ENCODE measurements at regions not wholly inside any gene's neighbourhood (a gene's known extent, or its start where the extent isn't known, plus 50 kb on each side); places are given as distances from the start of the nearest gene placed in this dataset.
A peak's percentile ranks its signal among the peaks of the same experiment; 100 is the strongest.

- peaks cover 28% of the 10 kb centered on the region for H3K4me1 ChIP-seq (ENCODE audit: control insufficient read depth, insufficient read depth, low read length)
- H3K36me3 ChIP-seq (ENCODE audit: control insufficient read depth, insufficient read depth, low read length), result no peaks in the 10 kb centered on the region
- H3K27me3 ChIP-seq (ENCODE audit: control insufficient read depth, insufficient read depth, low read length, poor library complexity, severe bottlenecking), result no peaks in the 10 kb centered on the region
- WGBS, 2 experiments, result 88 to 92% methylated on average over 4 of the region's 4 CpGs
- no peak overlapping the region for H3K27ac ChIP-seq (ENCODE audit: insufficient read depth, low read depth, low read length, poor library complexity, severe bottlenecking)
- no peak overlapping the region for H3K4me3 ChIP-seq (ENCODE audit: insufficient read depth, low read depth, low read length)
- no peaks in the 10 kb centered on the region for H3K9me3 ChIP-seq (ENCODE audit: control insufficient read depth, low read length)
These were observed 61.2 kb upstream of the SIRPA start for GRCh38 chr20:1833728-1834726.

- 94 to 95% methylated on average over 4 of the region's 4 CpGs for WGBS, 2 experiments
- Histone ChIP-seq H3K27me3 (ENCODE audit: control insufficient read depth, insufficient read depth, low read length, poor library complexity, severe bottlenecking) (no peaks in the 10 kb centered on the region), H3K27ac (ENCODE audit: insufficient read depth, low read depth, low read length, poor library complexity, severe bottlenecking) (no peak overlapping the region), H3K4me3 (ENCODE audit: insufficient read depth, low read depth, low read length) (no peak overlapping the region), H3K4me1 (ENCODE audit: control insufficient read depth, insufficient read depth, low read length) (peaks cover 20% of the 10 kb centered on the region), H3K9me3 (ENCODE audit: control insufficient read depth, low read length) (no peaks in the 10 kb centered on the region), H3K36me3 (ENCODE audit: control insufficient read depth, insufficient read depth, low read length) (no peaks in the 10 kb centered on the region)
These were observed 62.0 kb upstream of the SIRPA start for GRCh38 chr20:1833216-1833615.

- 68 to 71% methylated on average over 13 of the region's 13 CpGs for WGBS, 2 experiments
- Histone ChIP-seq H3K27ac (ENCODE audit: insufficient read depth, low read depth, low read length, poor library complexity, severe bottlenecking) (no peak overlapping the region), H3K36me3 (ENCODE audit: control insufficient read depth, insufficient read depth, low read length) (no peaks in the 10 kb centered on the region), H3K4me1 (ENCODE audit: control insufficient read depth, insufficient read depth, low read length) (peaks cover 20% of the 10 kb centered on the region), H3K27me3 (ENCODE audit: control insufficient read depth, insufficient read depth, low read length, poor library complexity, severe bottlenecking) (no peaks in the 10 kb centered on the region), H3K4me3 (ENCODE audit: insufficient read depth, low read depth, low read length) (no peak overlapping the region), H3K9me3 (ENCODE audit: control insufficient read depth, low read length) (no peaks in the 10 kb centered on the region)
These were observed 62.6 kb upstream of the SIRPA start for GRCh38 chr20:1832634-1833033.

DNA sequence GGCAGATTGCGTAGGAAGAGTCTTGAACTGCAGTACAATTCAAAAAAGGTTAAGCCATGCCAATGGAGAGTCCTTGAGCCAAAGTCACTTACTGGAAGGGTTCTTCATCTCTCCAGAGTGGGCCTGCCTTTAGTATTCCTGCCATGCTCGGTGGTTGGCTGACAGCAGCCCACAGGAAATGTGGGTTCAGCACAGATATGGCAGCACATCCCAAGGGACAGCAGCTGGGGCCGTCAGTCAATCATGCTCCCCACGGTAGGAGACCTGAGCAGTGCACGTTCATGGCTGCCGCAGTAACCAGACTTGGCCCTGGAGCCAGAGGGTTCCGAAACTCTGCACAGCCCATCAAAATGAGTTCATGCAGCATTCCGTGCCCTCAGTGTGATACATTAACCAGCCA lies 63.6 kb upstream of the SIRPA start:
- Histone ChIP-seq H3K36me3 (ENCODE audit: control insufficient read depth, insufficient read depth, low read length) (no peaks in the 10 kb centered on the region), H3K9me3 (ENCODE audit: control insufficient read depth, low read length) (no peaks in the 10 kb centered on the region), H3K4me1 (ENCODE audit: control insufficient read depth, insufficient read depth, low read length) (peaks cover 20% of the 10 kb centered on the region), H3K27ac (ENCODE audit: insufficient read depth, low read depth, low read length, poor library complexity, severe bottlenecking) (no peak overlapping the region), H3K4me3 (ENCODE audit: insufficient read depth, low read depth, low read length) (no peak overlapping the region), H3K27me3 (ENCODE audit: control insufficient read depth, insufficient read depth, low read length, poor library complexity, severe bottlenecking) (no peaks in the 10 kb centered on the region)
- 94 to 95% methylated on average over 8 of the region's 8 CpGs for WGBS, 2 experiments

DNA sequence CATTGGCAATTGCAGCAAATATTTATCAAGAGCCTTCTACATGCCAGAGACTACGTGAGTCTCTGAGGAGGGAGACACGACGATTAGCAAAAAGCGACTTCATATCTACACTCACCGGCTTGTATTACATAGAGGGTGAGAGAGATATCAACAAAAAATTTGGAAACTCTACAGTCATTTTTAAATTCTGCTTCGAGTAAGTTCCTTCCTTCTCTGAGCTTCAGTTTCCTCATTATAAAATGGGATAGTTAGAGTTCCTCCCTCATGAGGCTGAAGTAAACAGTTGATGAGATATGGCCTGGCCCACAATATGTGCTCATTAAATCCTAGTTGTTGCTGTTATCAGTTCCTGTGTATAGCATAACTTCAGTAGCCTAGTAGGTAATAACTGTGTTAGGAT lies 64.1 kb upstream of the SIRPA start:
- Histone ChIP-seq H3K9me3 (ENCODE audit: control insufficient read depth, low read length) (no peaks in the 10 kb centered on the region), H3K27ac (ENCODE audit: insufficient read depth, low read depth, low read length, poor library complexity, severe bottlenecking) (no peak overlapping the region), H3K4me3 (ENCODE audit: insufficient read depth, low read depth, low read length) (no peak overlapping the region), H3K36me3 (ENCODE audit: control insufficient read depth, insufficient read depth, low read length) (no peaks in the 10 kb centered on the region), H3K27me3 (ENCODE audit: control insufficient read depth, insufficient read depth, low read length, poor library complexity, severe bottlenecking) (no peaks in the 10 kb centered on the region), H3K4me1 (ENCODE audit: control insufficient read depth, insufficient read depth, low read length) (peaks cover 16% of the 10 kb centered on the region)
- 86 to 94% methylated on average over 5 to 6 of the region's 6 CpGs for WGBS, 2 experiments

- Histone ChIP-seq H3K9me3 (ENCODE audit: control insufficient read depth, low read length) (no peaks in the 10 kb centered on the region), H3K36me3 (ENCODE audit: control insufficient read depth, insufficient read depth, low read length) (no peaks in the 10 kb centered on the region), H3K27ac (ENCODE audit: insufficient read depth, low read depth, low read length, poor library complexity, severe bottlenecking) (no peak overlapping the region), H3K4me3 (ENCODE audit: insufficient read depth, low read depth, low read length) (no peak overlapping the region), H3K4me1 (ENCODE audit: control insufficient read depth, insufficient read depth, low read length) (peaks cover 8% of the 10 kb centered on the region), H3K27me3 (ENCODE audit: control insufficient read depth, insufficient read depth, low read length, poor library complexity, severe bottlenecking) (no peaks in the 10 kb centered on the region)
- WGBS, 2 experiments, result 77% methylated on average over 7 of the region's 7 CpGs
These were observed 65.0 kb upstream of the SIRPA start for GRCh38 chr20:1830240-1830639.

DNA sequence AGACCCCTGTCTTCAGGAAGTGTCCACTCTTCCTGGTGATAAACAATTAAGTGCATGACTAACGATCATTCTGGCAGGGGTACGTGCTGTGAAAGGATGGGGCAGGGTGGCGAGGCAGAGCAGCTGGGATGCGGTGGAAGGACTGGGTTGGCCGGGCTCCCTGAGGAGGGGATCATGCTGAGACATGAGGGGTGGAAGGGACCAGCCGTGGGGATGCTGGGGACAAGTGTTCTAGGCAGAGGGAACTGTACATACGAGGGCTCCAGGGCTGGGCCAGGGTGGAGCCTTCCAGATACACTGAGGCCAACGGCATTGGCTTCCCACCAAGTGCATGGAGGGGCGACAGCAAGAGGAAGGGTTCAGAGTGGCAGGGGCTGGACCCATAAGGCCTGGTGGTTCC lies 65.7 kb upstream of the SIRPA start:
- Histone ChIP-seq H3K4me3 (ENCODE audit: insufficient read depth, low read depth, low read length) (no peak overlapping the region), H3K27ac (ENCODE audit: insufficient read depth, low read depth, low read length, poor library complexity, severe bottlenecking) (no peak overlapping the region), H3K36me3 (ENCODE audit: control insufficient read depth, insufficient read depth, low read length) (no peaks in the 10 kb centered on the region), H3K4me1 (ENCODE audit: control insufficient read depth, insufficient read depth, low read length) (peaks cover 1% of the 10 kb centered on the region), H3K9me3 (ENCODE audit: control insufficient read depth, low read length) (no peaks in the 10 kb centered on the region), H3K27me3 (ENCODE audit: control insufficient read depth, insufficient read depth, low read length, poor library complexity, severe bottlenecking) (no peaks in the 10 kb centered on the region)
- 85 to 88% methylated on average over 9 of the region's 9 CpGs for WGBS, 2 experiments

GRCh38 chr20:1828786-1829131 lies 66.4 kb upstream of the SIRPA start:
- Histone ChIP-seq H3K27ac (ENCODE audit: insufficient read depth, low read depth, low read length, poor library complexity, severe bottlenecking) (no peak overlapping the region), H3K27me3 (ENCODE audit: control insufficient read depth, insufficient read depth, low read length, poor library complexity, severe bottlenecking) (no peaks in the 10 kb centered on the region), H3K36me3 (ENCODE audit: control insufficient read depth, insufficient read depth, low read length) (no peaks in the 10 kb centered on the region), H3K4me1 (ENCODE audit: control insufficient read depth, insufficient read depth, low read length) (no peaks in the 10 kb centered on the region), H3K4me3 (ENCODE audit: insufficient read depth, low read depth, low read length) (no peak overlapping the region), H3K9me3 (ENCODE audit: control insufficient read depth, low read length) (no peaks in the 10 kb centered on the region)
- 82% methylated on average over 1 of the region's 1 CpG for WGBS, 2 experiments

GRCh38 chr20:1827974-1828785 lies 67.0 kb upstream of the SIRPA start:
- no peaks in the 10 kb centered on the region for H3K36me3 ChIP-seq (ENCODE audit: control insufficient read depth, insufficient read depth, low read length)
- no peaks in the 10 kb centered on the region for H3K9me3 ChIP-seq (ENCODE audit: control insufficient read depth, low read length)
- 49 to 50% methylated on average over 13 of the region's 13 CpGs for WGBS, 2 experiments
- peak overlapping the region; percentile 57 for H3K27ac ChIP-seq (ENCODE audit: insufficient read depth, low read depth, low read length, poor library complexity, severe bottlenecking)
- no peak overlapping the region for H3K4me3 ChIP-seq (ENCODE audit: insufficient read depth, low read depth, low read length)
- H3K4me1 ChIP-seq (ENCODE audit: control insufficient read depth, insufficient read depth, low read length), result no peaks in the 10 kb centered on the region
- H3K27me3 ChIP-seq (ENCODE audit: control insufficient read depth, insufficient read depth, low read length, poor library complexity, severe bottlenecking), result no peaks in the 10 kb centered on the region

GRCh38 chr20:1827510-1827973 lies 67.7 kb upstream of the SIRPA start:
- H3K4me1 ChIP-seq (ENCODE audit: control insufficient read depth, insufficient read depth, low read length), result no peaks in the 10 kb centered on the region
- no peak overlapping the region for H3K4me3 ChIP-seq (ENCODE audit: insufficient read depth, low read depth, low read length)
- H3K27me3 ChIP-seq (ENCODE audit: control insufficient read depth, insufficient read depth, low read length, poor library complexity, severe bottlenecking), result no peaks in the 10 kb centered on the region
- WGBS, 2 experiments, result 87 to 93% methylated on average over 5 of the region's 5 CpGs
- no peaks in the 10 kb centered on the region for H3K9me3 ChIP-seq (ENCODE audit: control insufficient read depth, low read length)
- no peaks in the 10 kb centered on the region for H3K36me3 ChIP-seq (ENCODE audit: control insufficient read depth, insufficient read depth, low read length)
- no peak overlapping the region for H3K27ac ChIP-seq (ENCODE audit: insufficient read depth, low read depth, low read length, poor library complexity, severe bottlenecking)
